GM12872 (cell line): ENCODE measurements at regions not wholly inside any gene's neighbourhood (a gene's known extent, or its start where the extent isn't known, plus 50 kb on each side); places are given as distances from the start of the nearest gene placed in this dataset.

Source experiments
- CTCF ChIP-seq: IDR thresholded peaks from 3 replicates; pipeline ENCODE4 v1.5.1; 2011; ENCODE audit warnings: low read depth, mild to moderate bottlenecking, low read length, moderate library complexity; ENCODE audit not compliant: insufficient read depth

GRCh38 chr5:60401526-60401925, 298.4 kb downstream of the DEPDC1B start:
- no peak for TF ChIP-seq CTCF

- no peak for TF ChIP-seq CTCF
Measured at GRCh38 chr5:60399507-60399906, 300.5 kb downstream of the DEPDC1B start.

- peak; percentile 19; the same call in 1 of the 3 replicates for TF ChIP-seq CTCF
Measured at GRCh38 chr5:60395712-60396329, 304.1 kb downstream of the DEPDC1B start.

GRCh38 chr5:60387051-60387440, 312.9 kb downstream of the DEPDC1B start:
- TF ChIP-seq CTCF, result no peak

DNA sequence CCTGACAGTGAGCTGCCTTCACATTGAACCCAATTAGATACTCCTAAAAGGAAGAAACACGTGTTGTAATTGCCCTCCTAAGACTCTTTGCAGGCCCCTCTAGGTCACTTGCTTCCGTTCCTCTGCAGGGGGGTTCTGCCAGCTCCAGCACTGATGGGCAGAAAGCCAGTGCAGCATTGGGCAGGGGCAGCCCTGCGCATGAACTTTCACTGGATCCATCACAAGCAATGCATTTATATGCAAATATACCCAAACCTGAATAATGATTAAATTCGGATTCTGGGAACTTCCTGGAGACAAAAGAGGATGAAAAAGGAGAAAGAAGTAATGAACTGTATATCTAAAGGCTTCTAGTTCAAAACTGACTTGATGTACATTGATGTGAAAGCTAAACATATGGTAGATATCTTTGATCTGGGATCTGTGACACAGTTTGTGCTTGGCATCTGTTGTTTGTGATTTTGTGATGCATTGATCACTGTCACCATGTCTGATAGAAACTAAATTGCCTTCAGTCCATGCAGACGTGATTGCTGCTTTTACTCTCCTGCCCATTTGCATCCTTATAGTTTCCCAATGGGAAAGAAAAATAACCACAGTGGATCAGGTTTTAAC, 313.4 kb downstream of the DEPDC1B start:
- no peak for TF ChIP-seq CTCF

- 0 out of 3 replicates have a peak, but pooled peaks have one; percentile 6 for TF ChIP-seq CTCF
Measured at GRCh38 chr5:60382716-60383115, 317.2 kb downstream of the DEPDC1B start.

DNA sequence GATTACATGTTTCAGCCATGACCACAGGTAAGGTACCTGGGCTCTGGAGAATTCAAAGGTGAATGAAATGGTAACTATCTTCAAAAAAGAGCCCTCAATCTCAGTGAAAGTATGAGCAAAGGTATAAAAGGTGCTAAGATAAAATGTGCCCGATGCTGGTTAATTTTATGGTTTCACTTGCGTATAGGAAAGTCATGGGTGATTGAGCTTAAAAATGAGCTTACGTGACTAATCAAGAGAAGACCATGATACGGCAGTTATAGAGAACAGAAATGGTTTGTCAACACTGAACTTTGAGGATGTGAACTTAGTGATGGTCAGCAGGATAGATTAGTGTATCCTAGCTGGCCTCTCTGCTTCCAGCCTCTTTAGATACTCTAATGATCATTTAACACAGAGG, 320.1 kb downstream of the DEPDC1B start:
- TF ChIP-seq CTCF, result no peak
